ENCODE measurements at regions not wholly inside any gene's neighbourhood (a gene's known extent, or its start where the extent isn't known, plus 50 kb on each side); places are given as distances from the start of the nearest gene placed in this dataset.
A peak's percentile ranks its signal among the peaks of the same experiment; 100 is the strongest.

DNA sequence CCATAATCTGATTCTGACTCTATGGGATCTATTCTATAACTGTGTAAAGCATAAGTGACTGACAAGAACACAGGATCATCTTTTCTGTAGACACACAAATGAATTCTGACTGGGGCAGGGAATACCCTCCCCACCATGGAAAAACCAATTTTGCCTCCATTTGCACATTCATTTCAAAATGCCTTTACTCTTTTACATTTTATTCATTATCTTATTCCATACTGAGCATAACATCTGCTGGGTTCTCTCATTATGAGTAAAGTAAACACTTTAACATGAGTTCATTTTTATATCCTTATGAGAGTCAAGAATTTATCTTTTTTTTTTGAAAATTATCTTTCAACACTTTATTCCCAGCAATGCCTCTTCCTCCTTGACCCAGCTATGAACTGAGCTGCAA is 163.5 kb downstream of the RNF152 start:
- TF ChIP-seq, protein P1, sequence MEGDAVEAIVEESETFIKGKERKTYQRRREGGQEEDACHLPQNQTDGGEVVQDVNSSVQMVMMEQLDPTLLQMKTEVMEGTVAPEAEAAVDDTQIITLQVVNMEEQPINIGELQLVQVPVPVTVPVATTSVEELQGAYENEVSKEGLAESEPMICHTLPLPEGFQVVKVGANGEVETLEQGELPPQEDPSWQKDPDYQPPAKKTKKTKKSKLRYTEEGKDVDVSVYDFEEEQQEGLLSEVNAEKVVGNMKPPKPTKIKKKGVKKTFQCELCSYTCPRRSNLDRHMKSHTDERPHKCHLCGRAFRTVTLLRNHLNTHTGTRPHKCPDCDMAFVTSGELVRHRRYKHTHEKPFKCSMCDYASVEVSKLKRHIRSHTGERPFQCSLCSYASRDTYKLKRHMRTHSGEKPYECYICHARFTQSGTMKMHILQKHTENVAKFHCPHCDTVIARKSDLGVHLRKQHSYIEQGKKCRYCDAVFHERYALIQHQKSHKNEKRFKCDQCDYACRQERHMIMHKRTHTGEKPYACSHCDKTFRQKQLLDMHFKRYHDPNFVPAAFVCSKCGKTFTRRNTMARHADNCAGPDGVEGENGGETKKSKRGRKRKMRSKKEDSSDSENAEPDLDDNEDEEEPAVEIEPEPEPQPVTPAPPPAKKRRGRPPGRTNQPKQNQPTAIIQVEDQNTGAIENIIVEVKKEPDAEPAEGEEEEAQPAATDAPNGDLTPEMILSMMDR (IDR thresholded peaks at IDR 0.05): no peak
- Histone ChIP-seq H3K4me3 (no peak overlapping the region), H3K27ac (peak overlapping the region in 1 of 2 donors; percentile 48)
- no peak for DNase-seq (ENCODE audit: low spot score)

DNA sequence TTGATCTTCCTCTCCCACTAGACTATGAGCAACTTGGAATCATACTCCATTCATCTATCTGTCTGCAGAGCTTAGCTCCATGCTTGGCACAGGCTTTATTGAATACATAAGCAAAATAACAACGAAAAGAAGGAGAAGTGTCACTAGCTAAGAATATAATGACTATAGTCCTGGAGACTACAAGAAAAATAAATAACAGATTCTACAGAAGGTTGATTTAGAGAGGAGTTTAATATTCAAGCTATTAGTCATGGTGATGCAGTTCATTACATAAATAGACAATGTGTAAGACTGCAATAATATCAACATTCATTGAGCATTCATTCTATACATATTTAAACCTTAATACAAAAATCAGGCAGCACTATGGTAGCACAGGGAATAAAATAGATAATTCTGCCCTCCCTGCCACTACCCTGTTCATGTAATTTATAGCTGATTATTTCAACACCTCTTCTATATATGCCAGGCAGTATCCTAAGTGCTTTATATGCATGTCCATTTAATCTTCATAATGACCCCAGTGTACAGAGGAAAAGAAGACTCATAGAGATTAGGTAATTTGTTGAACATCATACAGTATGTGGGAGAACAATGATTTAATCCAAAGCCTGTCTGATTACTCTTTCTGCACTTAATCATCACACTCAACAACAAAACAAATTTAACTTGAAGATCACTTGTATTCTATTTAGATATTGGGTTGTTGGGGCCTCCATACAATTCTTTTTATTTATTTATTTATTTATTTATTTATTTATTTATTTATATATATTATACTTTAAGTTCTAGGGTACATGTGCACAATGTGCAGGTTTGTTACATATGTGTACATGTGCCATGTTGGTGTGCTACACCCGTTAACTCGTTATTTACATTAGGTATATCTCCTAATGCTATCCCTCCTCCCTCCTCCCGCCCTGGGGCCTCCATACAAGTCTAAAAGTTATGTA is 165.3 kb downstream of the RNF152 start:
- no peak for DNase-seq (ENCODE audit: low spot score)
- H3K27ac ChIP-seq: no peak overlapping the region
- TF ChIP-seq, protein P1 (IDR thresholded peaks at IDR 0.05): no peak
- no peak overlapping the region for H3K4me3 ChIP-seq

DNA sequence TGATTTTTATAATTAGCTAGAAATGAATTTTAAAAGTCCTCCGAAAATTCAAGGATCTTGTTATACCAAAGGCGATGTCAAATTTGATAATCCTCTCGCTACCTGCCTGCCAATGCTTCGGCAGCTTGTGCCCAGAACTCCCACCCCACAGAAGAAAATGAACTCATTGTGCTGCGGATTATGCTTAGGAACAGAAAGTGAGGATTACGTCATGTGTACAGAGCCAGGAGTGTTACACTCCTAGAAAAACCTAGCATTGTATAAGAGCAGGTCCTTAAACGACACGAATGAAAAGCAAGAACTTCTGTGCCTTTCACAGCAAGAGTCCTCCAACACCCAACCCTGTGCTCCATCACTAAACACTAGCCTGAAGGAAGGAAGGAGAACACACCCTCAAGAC is 168.3 kb downstream of the RNF152 start:
- DNase-seq (ENCODE audit: low spot score): no peak
- TF ChIP-seq, protein P1 (IDR thresholded peaks at IDR 0.05): no peak

DNA sequence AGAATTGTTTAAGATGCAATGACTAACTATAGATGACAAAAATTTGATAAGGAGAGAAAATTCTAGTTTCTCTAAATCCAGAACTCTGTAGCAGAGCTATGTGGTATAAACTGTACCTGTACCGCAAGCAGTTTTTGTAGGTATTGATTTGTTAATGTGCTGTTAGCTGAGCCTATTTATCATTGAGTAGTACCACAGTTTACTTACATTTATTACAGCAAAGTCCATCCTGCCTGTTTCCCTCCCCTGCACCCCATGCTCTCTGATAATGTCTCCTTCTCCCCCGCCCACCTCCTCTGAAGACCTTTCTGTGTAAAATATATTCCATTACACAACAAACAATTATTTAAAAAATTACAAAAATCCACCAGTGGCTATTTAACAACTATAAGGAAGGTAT is 170.6 kb downstream of the RNF152 start:
- DNase-seq (ENCODE audit: low spot score): no peak
- TF ChIP-seq, protein P1 (IDR thresholded peaks at IDR 0.05): no peak
- no peak overlapping the region for H3K27ac ChIP-seq
- no peak overlapping the region for H3K4me3 ChIP-seq

More for the DNA sequence above, 168.3 kb downstream of the RNF152 start:
- H3K4me3 ChIP-seq: no peak overlapping the region
- H3K27ac ChIP-seq: no peak overlapping the region

DNA sequence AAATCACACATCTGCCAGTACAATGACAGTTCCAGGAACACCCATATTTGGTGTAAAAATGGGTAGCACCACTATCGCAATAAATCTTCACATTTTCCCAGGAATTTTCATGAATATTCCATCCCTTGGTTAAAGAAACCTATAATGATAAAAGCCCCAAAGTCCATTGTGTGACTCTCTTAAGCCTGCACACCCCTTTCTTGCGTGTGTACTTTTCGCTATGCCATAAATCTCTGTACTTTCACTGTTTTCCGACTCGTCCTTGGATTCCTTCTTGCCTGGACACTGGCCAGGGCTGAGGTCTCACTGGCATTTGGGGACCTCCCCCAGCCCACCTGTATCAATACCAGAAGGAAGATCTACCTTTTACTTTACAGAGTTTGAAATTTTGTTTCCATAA is 172.3 kb downstream of the RNF152 start:
- H3K27ac ChIP-seq: no peak overlapping the region
- no peak overlapping the region for H3K4me3 ChIP-seq
- no peak for DNase-seq (ENCODE audit: low spot score)
- TF ChIP-seq, protein P1 (IDR thresholded peaks at IDR 0.05): no peak

DNA sequence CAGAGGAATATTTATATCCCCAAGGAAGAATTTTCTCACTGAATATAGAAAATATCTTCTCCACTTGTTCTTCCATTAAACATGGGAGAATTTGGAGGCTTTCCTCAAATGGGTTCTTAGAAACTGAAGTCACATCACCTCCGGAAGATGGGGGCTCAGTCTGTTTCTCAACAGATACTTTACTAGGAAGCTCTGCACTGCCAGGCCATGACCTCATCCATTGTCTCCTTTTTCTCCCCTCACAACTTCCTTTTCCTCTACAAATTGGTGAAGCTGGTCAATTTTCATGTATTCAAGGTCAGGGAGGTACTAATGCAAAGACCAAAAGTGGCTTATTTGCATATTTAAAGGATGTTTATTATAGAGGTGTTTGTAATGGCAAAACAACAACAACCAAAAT is 173.1 kb downstream of the RNF152 start:
- H3K27ac ChIP-seq: no peak overlapping the region
- TF ChIP-seq, protein P1 (IDR thresholded peaks at IDR 0.05): no peak
- H3K4me3 ChIP-seq: no peak overlapping the region
- no peak for DNase-seq (ENCODE audit: low spot score)

DNA sequence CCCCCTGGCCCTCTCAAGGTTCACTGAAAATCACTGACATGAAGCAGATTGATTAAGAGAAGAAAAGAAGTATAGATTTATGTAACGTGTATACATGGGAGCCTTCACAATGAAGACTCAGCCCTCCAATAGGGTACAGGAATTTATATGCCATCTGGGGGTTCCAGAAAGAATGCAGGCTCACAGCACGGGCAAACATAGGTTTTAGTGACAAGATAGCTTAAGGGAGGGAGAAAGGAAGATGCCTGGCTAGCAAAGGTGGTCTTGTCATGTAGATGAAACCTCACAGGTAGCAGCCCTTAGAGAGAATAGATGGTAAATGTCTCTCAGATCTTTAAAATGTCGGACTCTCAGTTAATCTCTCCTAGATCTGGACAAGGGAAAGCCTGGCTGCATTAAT is 173.9 kb downstream of the RNF152 start:
- no peak for DNase-seq (ENCODE audit: low spot score)
- no peak overlapping the region for H3K4me3 ChIP-seq
- TF ChIP-seq, protein P1 (IDR thresholded peaks at IDR 0.05): no peak
- H3K27ac ChIP-seq: no peak overlapping the region

Data from coronary artery (tissue), 2 donors.